Hippocampal formation (tissue), 2 donors: ENCODE measurements at regions not wholly inside any gene's neighbourhood (a gene's known extent, or its start where the extent isn't known, plus 50 kb on each side); places are given as distances from the start of the nearest gene placed in this dataset.
"Not testable (repeated sequence)": the region's sequence is repeated elsewhere in the genome, so short reads cannot be mapped to it uniquely, and the experiment has no call there.

Experiments used
- DNase-seq, 2 donors: peaks; one replicate each; lab custom pipeline; 2025; lab: John Stamatoyannopoulos, UW

- DNase-seq: no peak
Measured at GRCh38 chr2:14072338-14072737, 560.2 kb upstream of the LRATD1 start.

DNA sequence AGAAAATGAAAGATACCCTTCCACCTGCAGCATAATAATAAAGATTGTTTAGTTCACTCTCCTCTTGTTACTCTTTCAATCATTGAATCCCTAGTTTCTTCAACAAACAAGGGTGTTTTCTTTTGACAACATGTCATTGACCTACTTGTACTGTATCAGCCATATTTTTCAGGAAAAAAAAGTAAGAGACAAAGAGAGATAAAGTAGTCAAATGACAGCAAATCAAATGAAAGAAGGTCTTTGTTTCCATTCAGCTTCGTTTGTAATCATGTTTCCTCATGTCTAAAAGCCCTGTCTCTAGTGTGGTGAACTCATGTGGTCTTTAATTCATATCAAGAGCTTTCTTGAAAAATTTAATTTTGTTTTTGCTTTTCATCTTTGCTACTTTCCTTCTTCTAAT lies 557.8 kb upstream of the LRATD1 start:
- no peak for DNase-seq

- DNase-seq: no peak
Measured at GRCh38 chr2:14079576-14079975, 552.9 kb upstream of the LRATD1 start.

- DNase-seq: no peak
Measured at GRCh38 chr2:14081521-14081920, 551.0 kb upstream of the LRATD1 start.

GRCh38 chr2:14082640-14083039 lies 549.9 kb upstream of the LRATD1 start:
- DNase-seq: no peak

DNA sequence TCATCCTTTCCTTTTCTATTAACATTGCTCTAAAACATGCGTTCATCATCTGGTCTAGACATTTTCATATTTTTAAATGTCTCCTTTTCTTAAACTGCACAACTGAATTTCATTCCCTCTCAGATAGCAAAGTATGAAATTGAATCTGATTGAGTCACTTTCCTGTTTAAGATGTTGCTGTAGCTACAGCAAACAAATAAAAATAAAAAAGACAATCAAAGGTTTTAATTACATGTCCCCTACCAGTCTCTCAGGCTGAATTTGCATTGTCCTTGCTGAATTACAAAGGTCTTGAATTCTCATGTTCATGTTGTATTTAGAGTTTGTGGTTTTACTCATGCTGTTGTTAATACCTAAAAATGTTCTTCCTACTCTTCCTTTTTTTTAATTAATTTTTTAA lies 537.9 kb upstream of the LRATD1 start:
- DNase-seq: no peak

DNA sequence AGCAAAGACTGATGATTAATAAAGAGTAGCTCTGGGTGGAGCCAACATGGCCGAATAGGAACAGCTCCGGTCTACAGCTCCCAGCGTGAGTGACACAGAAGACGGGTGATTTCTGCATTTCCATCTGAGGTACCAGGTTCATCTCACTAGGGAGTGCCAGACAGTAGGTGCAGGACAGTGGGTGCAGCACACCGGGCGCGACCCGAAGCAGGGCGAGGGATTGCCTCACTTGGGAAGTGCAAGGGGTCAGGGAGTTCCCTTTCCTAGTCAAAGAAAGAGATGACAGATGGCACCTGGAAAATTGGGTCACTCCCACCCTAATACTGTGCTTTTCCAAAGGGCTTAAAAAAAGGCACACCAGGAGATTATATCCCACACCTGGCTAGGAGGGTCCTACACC lies 533.4 kb upstream of the LRATD1 start:
- not testable (repeated sequence) for DNase-seq

GRCh38 chr2:14114275-14114674 lies 518.2 kb upstream of the LRATD1 start:
- no peak for DNase-seq

DNA sequence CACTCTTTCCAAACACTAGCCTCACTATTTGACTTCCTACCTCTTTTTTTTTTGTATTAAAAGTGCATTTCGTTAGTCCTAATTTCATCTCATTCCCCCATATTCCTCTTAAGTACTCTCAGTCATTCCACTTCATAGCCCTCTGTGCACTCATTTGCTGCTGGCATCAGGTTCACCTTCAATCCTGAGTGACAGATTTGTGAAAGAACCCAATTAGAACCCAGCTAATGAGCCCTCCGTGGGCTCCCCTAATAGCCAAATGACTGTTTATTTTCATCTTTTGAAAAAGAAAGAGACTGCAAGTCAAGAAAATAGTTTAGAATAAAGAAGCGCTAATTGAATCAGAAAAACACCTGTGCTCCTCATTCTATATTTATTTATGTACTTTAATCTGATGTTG lies 512.1 kb upstream of the LRATD1 start:
- no peak for DNase-seq

DNA sequence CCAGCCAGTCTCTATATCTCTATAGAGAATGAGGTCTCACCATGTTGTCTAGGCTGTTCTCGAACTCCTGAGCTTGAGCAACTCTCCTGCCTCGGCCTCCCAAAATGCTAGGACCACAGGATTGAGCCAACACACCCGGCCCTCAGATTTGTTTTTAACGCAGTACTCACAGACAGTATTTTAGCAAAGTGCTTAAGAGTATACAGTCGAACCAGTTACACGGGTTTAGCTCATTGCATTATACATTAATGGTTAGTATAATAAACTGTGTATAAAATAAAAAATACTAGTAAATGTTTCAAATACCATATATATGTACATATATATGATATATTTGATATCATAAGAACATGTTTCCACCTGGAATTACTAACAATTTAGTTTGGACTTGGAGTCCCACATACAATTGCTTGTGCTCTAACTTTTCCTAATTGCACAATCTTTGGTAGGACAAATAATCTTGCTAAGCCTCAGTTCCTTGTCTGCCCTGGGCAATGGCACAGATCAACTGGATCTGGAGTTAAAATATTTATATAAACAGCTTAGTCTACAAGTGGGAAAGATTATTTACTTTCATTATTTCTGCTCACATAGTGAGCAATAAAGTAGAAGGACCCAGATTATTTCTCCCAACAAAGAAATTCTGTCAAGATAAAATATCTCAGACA lies 508.9 kb upstream of the LRATD1 start:
- no peak for DNase-seq

DNA sequence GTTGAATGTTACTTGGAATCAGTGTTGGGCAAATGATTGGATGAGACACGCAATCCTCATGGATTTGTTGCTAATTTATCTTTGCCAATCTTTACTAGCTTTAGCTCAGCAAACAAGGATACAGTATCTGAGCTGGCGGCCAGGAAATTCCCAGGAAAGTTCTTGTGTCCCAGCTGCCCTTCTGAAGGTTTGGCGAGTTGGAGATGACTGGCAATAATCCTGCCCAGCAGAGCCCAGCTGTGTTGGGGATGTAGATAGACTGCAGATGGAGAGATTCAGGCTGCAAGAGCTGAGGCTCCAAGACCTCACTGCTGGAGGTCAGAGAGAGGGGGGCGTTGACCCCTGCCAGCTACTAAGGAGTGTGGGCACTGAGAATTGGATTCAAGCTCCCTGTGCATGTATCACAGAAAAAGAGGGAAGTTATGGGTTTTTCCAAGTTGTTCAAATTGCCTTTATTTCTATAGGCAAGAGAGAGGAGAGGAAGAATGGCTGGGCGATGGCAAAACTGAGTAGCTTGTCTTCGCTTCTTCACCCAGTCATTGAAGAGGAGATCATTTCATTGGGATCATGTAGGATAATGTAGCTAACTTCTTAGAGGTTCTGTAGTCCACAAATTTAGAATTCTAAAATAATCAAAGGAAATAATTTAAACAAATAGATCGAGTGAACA lies 506.8 kb upstream of the LRATD1 start:
- DNase-seq: no peak

DNA sequence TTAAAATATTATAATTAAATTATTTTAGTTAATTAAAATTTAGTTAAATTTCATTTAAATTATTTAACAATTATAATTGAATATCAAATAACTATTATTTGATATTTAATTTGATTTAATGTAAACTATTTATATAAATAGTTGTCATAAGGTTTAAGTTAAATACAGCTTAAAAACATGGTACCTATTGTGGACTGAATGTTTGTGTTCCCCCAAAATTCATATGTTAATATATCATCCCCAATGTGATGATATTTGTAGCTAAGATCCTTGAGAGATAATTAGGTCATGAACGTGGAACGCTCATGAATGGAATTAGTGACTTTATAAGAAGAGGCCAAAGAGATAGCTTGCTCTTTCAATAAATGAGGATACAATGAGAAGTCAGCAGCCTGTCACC lies 505.7 kb upstream of the LRATD1 start:
- DNase-seq: no peak

- DNase-seq: no peak
Measured at GRCh38 chr2:14127765-14128164, 504.8 kb upstream of the LRATD1 start.

DNA sequence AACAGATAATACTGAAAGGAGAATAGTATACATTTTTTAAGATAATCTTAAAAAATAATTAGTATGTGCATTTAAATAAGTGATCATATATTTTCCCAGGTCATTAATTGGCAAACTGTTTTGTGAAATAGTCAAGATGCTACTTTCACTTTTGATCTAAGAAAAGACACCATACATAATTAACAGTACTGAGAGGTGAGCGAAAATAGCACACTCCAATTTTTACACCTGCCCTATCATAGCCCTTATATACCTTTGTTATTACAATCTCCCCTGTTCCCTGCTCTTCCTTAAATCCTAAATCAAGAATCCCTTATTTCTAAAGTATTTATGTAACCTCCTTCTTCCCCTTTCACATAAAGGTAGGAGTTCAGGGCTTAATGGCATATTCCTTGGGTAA lies 500.1 kb upstream of the LRATD1 start:
- no peak for DNase-seq

DNA sequence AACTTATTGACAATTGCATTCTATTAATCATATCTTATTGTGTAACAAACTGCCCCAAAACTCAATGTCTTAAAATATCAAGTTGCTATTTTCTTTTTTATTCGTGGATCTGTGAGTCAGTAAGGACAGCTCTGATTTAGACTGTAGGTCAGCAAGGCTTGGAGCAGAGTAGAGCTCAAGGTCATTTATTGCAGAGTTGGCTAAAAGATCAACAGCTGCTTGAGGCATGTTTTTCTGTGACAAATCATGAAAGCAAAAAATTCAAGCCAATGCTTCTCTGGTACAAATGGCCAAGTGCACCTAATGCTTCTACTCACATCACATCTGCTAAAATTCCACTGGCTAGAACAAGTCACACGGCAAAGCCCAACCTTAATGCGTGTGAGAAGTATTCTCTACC lies 497.7 kb upstream of the LRATD1 start:
- no peak for DNase-seq

DNA sequence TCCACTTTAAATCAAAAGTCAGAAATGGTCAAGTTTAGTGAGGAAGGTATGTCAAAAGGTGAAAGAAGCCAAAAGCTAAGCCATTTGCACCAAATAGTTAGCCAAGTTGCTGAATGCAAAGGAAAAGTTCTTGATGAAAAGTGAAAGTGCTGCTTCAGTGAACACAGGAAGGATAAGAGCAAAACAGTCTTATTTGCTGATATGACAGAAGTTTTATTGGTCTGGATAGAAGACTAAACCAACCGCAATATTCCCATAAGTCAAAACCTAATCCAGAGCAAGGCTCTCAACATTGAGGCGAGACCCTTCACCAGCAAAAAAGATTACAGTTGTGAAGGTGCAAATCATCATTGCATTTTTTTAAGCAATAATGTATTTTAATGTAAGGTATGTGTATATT lies 496.5 kb upstream of the LRATD1 start:
- no peak for DNase-seq

- no peak for DNase-seq
Measured at GRCh38 chr2:14137643-14138042, 494.9 kb upstream of the LRATD1 start.

- DNase-seq: no peak
Measured at GRCh38 chr2:14140009-14140550, 492.4 kb upstream of the LRATD1 start.

- DNase-seq: no peak
Measured at GRCh38 chr2:14143435-14143834, 489.1 kb upstream of the LRATD1 start.

- no peak for DNase-seq
Measured at GRCh38 chr2:14148216-14148615, 484.3 kb upstream of the LRATD1 start.

DNA sequence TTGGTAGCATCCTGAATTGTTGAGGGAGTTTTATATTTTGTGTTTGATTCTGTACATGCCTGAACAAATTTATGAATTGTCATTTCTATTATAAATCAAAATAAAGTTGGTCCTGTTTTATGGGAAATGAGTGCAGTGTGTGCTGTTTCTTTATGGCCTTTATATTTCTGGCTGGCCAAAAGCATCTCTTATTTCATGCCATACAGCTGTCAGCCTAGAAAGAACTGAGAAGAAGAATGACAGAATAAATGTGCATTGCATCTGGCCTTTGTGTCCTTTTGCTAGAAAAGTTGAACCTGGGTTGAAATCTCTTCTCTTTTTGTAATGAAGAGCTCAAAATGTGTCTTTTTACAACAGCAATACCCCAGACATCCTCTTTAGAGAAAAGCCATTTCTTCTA lies 474.7 kb upstream of the LRATD1 start:
- no peak for DNase-seq

- no peak for DNase-seq
Measured at GRCh38 chr2:14180333-14180732, 452.2 kb upstream of the LRATD1 start.

DNA sequence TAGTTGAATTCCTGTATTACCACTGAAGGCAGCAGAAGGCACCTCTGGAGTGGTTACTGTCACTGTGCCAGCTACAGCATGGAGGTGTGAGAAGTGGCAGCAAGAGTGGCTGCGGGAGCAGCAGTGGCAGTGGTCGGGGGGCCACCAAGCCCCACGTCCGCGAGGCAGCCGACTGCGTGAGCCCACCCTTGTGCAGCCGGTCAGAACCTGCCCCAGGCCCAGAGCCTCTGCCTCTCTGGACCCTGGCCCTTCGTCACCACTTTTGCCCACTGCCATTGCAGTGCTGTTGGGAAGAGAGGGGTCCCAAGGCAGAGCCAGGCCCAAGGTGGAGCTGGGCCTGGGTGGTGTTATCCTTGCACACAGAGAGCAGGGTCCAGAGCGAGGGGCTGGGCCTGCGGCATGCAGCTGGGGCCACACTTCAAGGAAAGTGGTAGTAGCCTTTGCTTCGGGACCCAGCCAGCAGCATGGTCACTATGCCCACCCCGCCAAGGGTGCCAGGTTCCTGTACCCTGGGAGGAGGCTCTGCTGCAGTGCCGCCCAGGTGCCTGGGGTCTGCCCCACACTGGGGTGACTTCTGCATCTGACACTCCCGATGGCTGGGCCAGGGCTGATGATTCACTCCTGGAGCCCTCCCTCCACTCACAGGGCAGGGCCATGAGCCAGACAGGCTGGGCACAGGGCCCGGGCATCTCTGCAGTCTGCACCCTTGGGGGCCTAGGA lies 450.1 kb upstream of the LRATD1 start:
- no peak for DNase-seq
